AG04449 (cell line): ENCODE measurements at regions not wholly inside any gene's neighbourhood (a gene's known extent, or its start where the extent isn't known, plus 50 kb on each side); places are given as distances from the start of the nearest gene placed in this dataset.

Experiments used
- CTCF ChIA-PET: fragments of 350-600 bp; formaldehyde crosslinking; extraction: SDS; loops from one replicate; lab custom pipeline; 2021; ENCODE audit warnings: antibody characterized with exemption; lab: Yijun Ruan, JAX
- POLR2A ChIA-PET: fragments of 400-600, 350-600 bp; formaldehyde crosslinking; extraction: SDS; loops from one replicate; lab custom pipeline; 2020; ENCODE audit warnings: antibody characterized with exemption, inconsistent platforms; lab: Yijun Ruan, JAX
- DNase-seq: peaks from one replicate; pipeline ENCODE4 v3.0.0-alpha.2; 2010; ENCODE audit warnings: low read depth, low spot score
- H3K4me3 ChIP-seq: 2 replicates; pipeline ENCODE4 v1.5.1; 2011; ENCODE audit warnings: low read depth, mild to moderate bottlenecking, control low read depth, low read length
- CTCF ChIP-seq: IDR thresholded peaks from one replicate; pipeline ENCODE4 v1.5.1; 2011; ENCODE audit warnings: mild to moderate bottlenecking, moderate library complexity, low read length, control low read depth, inconsistent platforms; ENCODE audit not compliant: insufficient read depth; ENCODE audit errors: missing control alignments

GRCh38 chr5:155678371-155678770 lies 648.6 kb upstream of the SGCD start:
- POLR2A ChIA-PET, result no interaction called here
- H3K4me3 ChIP-seq, result no peak overlapping the region
- DNase-seq, result no peak
- no peak for TF ChIP-seq CTCF
- CTCF ChIA-PET, result interaction anchor here (0.5 kb wide), 1 partner anchor 418 kb away, joined by 3 read pairs; no protein-coding TSS in a partner anchor

GRCh38 chr5:155679530-155679929 lies 647.4 kb upstream of the SGCD start:
- no peak for TF ChIP-seq CTCF
- CTCF ChIA-PET, result no interaction called here
- no peak for DNase-seq
- H3K4me3 ChIP-seq, result no peak overlapping the region
- POLR2A ChIA-PET, result no interaction called here

GRCh38 chr5:155684417-155684816 lies 642.5 kb upstream of the SGCD start:
- POLR2A ChIA-PET, result no interaction called here
- CTCF ChIA-PET, result no interaction called here
- H3K4me3 ChIP-seq, result no peak overlapping the region
- DNase-seq, result no peak
- no peak for TF ChIP-seq CTCF

GRCh38 chr5:155686131-155686530 lies 640.8 kb upstream of the SGCD start:
- ChIA-PET CTCF (interaction anchor here (0.9 to 1.7 kb wide), 2 partner anchors 14 to 16 kb away, joined by 4 read pairs; no protein-coding TSS in a partner anchor), POLR2A (no interaction called here)
- TF ChIP-seq CTCF, result no peak
- no peak overlapping the region for H3K4me3 ChIP-seq
- no peak for DNase-seq

- no peak for DNase-seq
- ChIA-PET POLR2A (no interaction called here), CTCF (interaction anchor here (1.8 kb wide), 1 partner anchor 11 kb away, joined by 5 read pairs; no protein-coding TSS in a partner anchor)
- no peak for TF ChIP-seq CTCF
- H3K4me3 ChIP-seq, result no peak overlapping the region
Observed at GRCh38 chr5:155689406-155689805, 637.6 kb upstream of the SGCD start.

- no peak for DNase-seq
- ChIA-PET CTCF (interaction anchor here (1.1 to 1.4 kb wide), 2 partner anchors 248 to 559 kb away, joined by 3 read pairs; no protein-coding TSS in a partner anchor), POLR2A (no interaction called here)
- TF ChIP-seq CTCF, result no peak
- no peak overlapping the region for H3K4me3 ChIP-seq
Observed at GRCh38 chr5:155696362-155696761, 630.6 kb upstream of the SGCD start.
